GM19025 (cell line): ENCODE measurements at regions not wholly inside any gene's neighbourhood (a gene's known extent, or its start where the extent isn't known, plus 50 kb on each side); places are given as distances from the start of the nearest gene placed in this dataset.

ENCODE experiments used
- ATAC-seq: cut with Tn5 transposase; IDR thresholded peaks from one replicate; pipeline ENCODE4 v1.9.1; 2021; ENCODE audit warnings: mild to moderate bottlenecking, low read depth, moderate library complexity; ENCODE audit not compliant: unreplicated experiment

GRCh38 chr18:10296491-10296890 lies 157.9 kb upstream of the APCDD1 start:
- ATAC-seq = no peak

DNA sequence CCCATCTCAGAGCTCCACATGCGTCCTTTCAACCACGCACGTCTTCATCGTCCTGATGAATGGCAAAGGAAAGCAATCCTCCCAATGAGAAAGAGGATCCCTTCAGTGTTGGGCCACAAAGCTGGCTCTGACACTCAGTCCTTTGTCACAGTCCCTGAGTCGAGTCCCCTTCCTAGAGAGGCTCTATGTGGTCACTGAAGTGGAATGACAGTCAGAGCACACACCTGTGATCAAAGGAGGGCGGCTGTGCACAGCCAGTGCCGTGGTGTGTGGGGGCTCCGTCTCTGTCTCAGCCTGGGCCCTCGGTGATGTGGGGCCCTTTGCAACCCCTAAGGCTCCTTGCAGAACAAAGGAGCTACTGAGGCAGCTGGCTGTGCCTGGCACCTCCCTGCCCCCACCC lies 157.3 kb upstream of the APCDD1 start:
- no peak for ATAC-seq

DNA sequence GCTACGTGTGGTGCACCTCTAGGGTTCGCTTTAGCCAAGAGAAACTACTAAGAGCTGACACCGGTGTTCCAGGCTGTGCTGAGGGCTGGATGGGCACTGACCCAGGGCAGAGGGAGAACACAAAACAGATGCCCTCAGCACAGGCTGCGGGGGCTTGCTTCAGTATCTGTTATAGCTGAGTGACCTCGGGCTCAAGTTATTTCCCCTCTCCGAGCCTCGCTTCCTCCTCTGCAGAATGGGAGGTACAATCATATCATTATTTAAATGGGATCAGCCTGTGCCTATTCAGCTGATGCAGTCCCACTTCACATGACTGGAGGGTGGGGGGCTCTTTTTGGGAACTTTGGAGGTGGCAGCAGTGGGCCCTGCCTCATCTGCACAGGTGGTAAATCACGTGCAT lies 156.1 kb upstream of the APCDD1 start:
- no peak for ATAC-seq

DNA sequence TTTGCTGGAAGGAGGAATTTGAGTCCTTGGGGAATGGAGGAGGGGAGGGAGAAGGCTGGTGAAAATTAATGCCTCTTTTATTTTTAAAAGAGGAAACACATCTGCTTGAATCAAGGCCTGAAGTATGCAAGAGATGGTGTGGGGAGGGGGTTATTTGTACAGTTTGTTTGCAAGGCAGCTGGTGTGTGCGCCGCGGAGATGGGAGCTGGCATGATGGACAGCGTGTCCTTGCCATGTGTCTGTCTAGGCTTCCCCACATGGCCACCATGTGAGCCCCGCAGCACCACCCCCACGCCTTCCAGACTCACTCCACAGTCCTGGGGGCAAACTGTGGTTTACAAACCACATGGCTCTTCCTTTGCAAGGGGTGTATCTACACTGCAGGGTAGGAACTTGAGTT lies 154.8 kb upstream of the APCDD1 start:
- ATAC-seq = no peak

- no peak for ATAC-seq
These were observed 153.7 kb upstream of the APCDD1 start for GRCh38 chr18:10300739-10301138.

DNA sequence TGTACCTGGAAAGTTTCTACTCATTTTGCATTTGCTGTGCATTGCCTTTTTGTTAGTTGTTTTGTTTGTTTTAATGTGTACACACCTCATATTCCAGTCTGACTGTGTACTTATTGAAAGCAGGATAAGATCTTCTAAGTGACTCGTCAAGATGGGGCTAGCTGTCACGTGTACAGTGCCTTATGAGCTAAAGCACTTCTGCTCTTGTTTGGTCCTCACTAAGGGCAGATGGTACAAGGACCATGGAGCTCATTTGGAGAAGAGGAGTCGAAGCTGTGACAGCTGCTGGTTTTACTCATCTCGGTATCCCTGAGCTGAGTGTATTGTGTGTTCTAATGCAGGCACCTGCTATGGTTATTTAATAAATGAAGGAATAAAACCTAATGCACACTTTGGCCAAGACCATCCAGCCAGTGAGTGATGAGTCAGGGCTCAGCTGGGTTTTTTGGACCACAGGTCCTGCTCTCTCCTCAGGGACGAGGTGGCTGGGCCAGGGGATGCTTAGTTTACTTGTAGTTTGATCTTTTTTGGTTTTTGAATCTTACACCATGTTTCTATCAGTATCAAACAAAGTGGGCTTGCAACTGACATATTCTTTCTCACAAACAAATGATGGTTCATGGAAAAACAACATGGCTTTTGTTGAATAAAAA lies 152.5 kb upstream of the APCDD1 start:
- ATAC-seq = no peak

GRCh38 chr18:10303171-10303570 lies 151.3 kb upstream of the APCDD1 start:
- ATAC-seq = no peak

DNA sequence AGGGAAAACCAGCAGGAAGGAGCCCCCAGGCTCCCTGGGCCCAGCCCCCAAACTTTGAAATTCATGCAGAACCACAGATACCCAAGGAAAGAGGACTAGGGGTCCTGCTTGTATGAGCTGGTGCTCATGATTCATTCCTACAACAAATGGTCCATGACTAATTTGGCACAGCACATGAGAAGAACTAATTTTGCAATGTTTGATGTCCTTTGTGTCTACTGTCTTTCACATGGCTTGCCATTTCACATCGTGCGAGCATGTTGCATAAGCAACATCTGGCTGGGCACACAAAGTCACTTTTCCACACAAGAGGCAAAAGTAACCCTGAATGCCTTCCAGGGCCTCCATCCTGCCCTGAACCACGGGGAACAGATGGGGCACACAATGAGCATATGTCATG lies 149.6 kb upstream of the APCDD1 start:
- ATAC-seq = no peak

- no peak for ATAC-seq
These were observed 147.7 kb upstream of the APCDD1 start for GRCh38 chr18:10306779-10307178.

DNA sequence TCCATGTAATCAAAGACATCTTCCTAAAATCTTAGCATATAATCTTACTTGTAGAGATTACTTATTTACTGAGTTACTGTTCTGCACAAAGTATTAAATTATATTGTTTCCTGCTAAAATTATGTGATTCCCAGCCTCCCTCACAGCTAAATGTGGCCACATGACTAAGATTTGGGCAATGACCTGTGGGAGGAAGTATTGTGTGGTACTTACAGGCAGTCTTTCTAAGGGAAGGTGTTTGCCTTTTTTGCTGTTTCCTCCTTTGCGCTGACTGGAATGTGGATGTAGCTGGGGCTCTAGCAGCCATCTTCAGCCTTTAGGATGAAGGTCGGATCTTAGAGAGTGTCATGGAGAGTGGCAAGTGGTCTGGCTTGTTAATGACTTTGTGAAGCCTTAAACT lies 146.3 kb upstream of the APCDD1 start:
- ATAC-seq = no peak

DNA sequence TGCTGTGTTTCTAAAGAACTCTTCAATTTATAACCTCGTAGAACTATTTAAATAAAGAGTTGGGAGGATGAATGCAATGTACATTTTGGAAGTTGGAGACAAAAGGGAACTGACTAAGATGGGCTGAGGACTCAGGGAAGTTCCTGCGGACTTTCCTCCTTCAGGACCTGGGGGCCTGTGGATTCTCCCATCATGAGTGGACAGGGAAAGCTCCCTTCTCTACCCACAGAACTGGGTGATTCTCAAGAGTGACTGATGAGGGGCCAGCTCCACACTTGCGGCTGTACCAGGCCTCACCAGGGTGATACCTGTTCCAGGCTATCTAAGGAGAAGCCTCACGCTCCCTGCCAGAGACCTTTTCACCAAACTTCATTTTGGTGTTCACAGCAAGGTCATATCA lies 143.8 kb upstream of the APCDD1 start:
- no peak for ATAC-seq

GRCh38 chr18:10312326-10313015 lies 142.0 kb upstream of the APCDD1 start:
- ATAC-seq = no peak

GRCh38 chr18:10313016-10313342 lies 141.5 kb upstream of the APCDD1 start:
- ATAC-seq = no peak

DNA sequence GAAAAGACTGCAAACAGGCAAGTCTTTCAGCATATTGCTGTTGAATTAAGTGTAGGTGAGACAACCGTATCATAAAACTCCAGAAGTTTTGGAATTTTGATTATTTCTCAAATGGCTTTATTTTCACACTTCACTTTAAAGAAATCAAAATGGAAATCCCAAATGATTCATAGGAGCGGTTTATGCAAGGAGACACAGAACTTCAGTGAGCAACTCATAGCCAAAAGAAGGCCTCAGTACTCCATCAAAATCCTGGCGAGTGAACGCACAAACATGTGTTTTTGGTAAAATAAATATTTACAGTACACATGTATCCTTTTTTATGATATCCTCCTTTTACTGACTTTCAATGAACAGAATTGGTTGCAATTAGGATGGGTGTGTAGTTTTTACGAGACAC lies 140.4 kb upstream of the APCDD1 start:
- no peak for ATAC-seq

- no peak for ATAC-seq
These were observed 138.9 kb upstream of the APCDD1 start for GRCh38 chr18:10315522-10315921.

- no peak for ATAC-seq
These were observed 137.7 kb upstream of the APCDD1 start for GRCh38 chr18:10316778-10317177.

- ATAC-seq = no peak
These were observed 136.4 kb upstream of the APCDD1 start for GRCh38 chr18:10317864-10318690.

DNA sequence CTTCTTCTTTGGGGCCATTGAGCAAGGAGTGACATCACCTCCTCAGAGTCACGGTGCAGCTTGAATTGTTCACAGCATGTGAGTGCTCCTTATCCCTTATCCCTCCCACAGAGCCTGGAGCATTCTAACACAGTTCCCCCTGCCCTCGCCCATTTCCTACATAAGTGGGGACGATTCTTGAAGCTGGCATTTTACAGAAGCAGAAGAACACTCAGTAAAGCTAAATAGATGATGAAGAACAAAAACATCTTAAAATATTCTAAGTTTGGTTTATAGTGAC lies 135.8 kb upstream of the APCDD1 start:
- no peak for ATAC-seq

- ATAC-seq = no peak
These were observed 135.4 kb upstream of the APCDD1 start for GRCh38 chr18:10319026-10319425.

GRCh38 chr18:10319914-10320600 lies 134.4 kb upstream of the APCDD1 start:
- ATAC-seq = no peak

GRCh38 chr18:10320791-10321190 lies 133.6 kb upstream of the APCDD1 start:
- no peak for ATAC-seq
